GM23338 (cell line): ENCODE measurements at regions not wholly inside any gene's neighbourhood (a gene's known extent, or its start where the extent isn't known, plus 50 kb on each side); places are given as distances from the start of the nearest gene placed in this dataset.

Source experiments
- ATAC-seq: fragments of 200-7000 bp; cut with Tn5 transposase; 3 replicates; pipeline ENCODE4 v1.9.1; 2020
- DNase-seq: peaks from one replicate; pipeline ENCODE4 v3.0.0-alpha.2; 2015; ENCODE audit warnings: low spot score
- H2AFZ ChIP-seq: fragments of 200-600 bp; sonication (generic); 2 replicates; pipeline ENCODE4 v1.8.0; 2016; ENCODE audit warnings: antibody characterized with exemption, mild to moderate bottlenecking, moderate library complexity
- H3F3A ChIP-seq: fragments of 200-600 bp; sonication (generic); replicated peaks from 2 replicates; pipeline ENCODE4 v1.8.0; 2017; ENCODE audit warnings: antibody characterized with exemption, mixed run types, low read depth
- H3K27ac ChIP-seq: fragments of 200-600 bp; sonication (generic); 2 replicates; pipeline ENCODE4 v1.6.1; 2016; ENCODE audit warnings: low read depth
- H3K27me3 ChIP-seq: fragments of 200-600 bp; sonication (generic); 2 replicates; pipeline ENCODE4 v1.8.0; 2016; ENCODE audit warnings: mild to moderate bottlenecking, mixed run types, moderate library complexity; ENCODE audit not compliant: insufficient read depth
- H3K36me3 ChIP-seq: fragments of 200-600 bp; sonication (generic); 2 replicates; pipeline ENCODE4 v1.8.0; 2016; ENCODE audit warnings: mild to moderate bottlenecking; ENCODE audit not compliant: insufficient read depth
- H3K4me1 ChIP-seq: fragments of 200-600 bp; sonication (generic); 2 replicates; pipeline ENCODE4 v1.8.0; 2016; ENCODE audit warnings: mild to moderate bottlenecking, moderate library complexity; ENCODE audit not compliant: insufficient read depth
- H3K4me2 ChIP-seq: fragments of 200-600 bp; sonication (generic); 2 replicates; pipeline ENCODE4 v1.7.1; 2017; ENCODE audit warnings: mixed run types
- H3K4me3 ChIP-seq: fragments of 200-600 bp; sonication (generic); 2 replicates; pipeline ENCODE4 v1.6.1; 2016; ENCODE audit warnings: mixed run types
- H3K79me2 ChIP-seq: fragments of 200-600 bp; sonication (generic); replicated peaks from 2 replicates; pipeline ENCODE4 v1.8.0; 2017; ENCODE audit warnings: mild to moderate bottlenecking; ENCODE audit not compliant: insufficient read depth
- H3K9me2 ChIP-seq: fragments of 200-600 bp; sonication (generic); 2 replicates; pipeline ENCODE4 v1.8.0; 2017; ENCODE audit not compliant: insufficient read depth
- H4K20me1 ChIP-seq: fragments of 200-600 bp; sonication (generic); replicated peaks from 2 replicates; pipeline ENCODE4 v1.8.0; 2017; ENCODE audit warnings: mild to moderate bottlenecking; ENCODE audit not compliant: insufficient read depth
- H3K27ac Mint-ChIP-seq: 2 replicates; pipeline ENCODE4 v1.8.0; 2020; ENCODE audit warnings: inconsistent platforms, mild to moderate bottlenecking, moderate library complexity, mixed read lengths
- H3K27me3 Mint-ChIP-seq: 3 replicates; pipeline ENCODE4 v1.8.0; 2022; ENCODE audit warnings: low read depth, mild to moderate bottlenecking, moderate library complexity, mixed read lengths, inconsistent platforms; ENCODE audit not compliant: insufficient read depth, poor library complexity
- H3K36me3 Mint-ChIP-seq: 3 replicates; pipeline ENCODE4 v1.8.0; 2021; ENCODE audit warnings: low read depth, mild to moderate bottlenecking, inconsistent platforms, moderate library complexity, mixed read lengths
- H3K4me1 Mint-ChIP-seq: 3 replicates; pipeline ENCODE4 v1.8.0; 2020; ENCODE audit warnings: mild to moderate bottlenecking, inconsistent platforms, mixed read lengths
- H3K4me3 Mint-ChIP-seq: 3 replicates; pipeline ENCODE4 v1.8.0; 2021; ENCODE audit warnings: moderate library complexity, mild to moderate bottlenecking, inconsistent platforms, mixed read lengths
- H3K9me3 Mint-ChIP-seq: 3 replicates; pipeline ENCODE4 v1.8.0; 2020; ENCODE audit warnings: moderate library complexity, mild to moderate bottlenecking, inconsistent platforms, mixed read lengths
- CREB1 ChIP-seq: fragments of 250-450 bp; sonication (Bioruptor Pico); IDR thresholded peaks from 2 replicates; pipeline ENCODE4 v1.5.0; 2020; ENCODE audit warnings: low read depth, mild to moderate bottlenecking, moderate library complexity
- ETS1 ChIP-seq: IDR thresholded peaks from 2 replicates; pipeline ENCODE4 v1.6.1; 2016; ENCODE audit warnings: antibody characterized with exemption
- EZH2 ChIP-seq: fragments of 200-600 bp; sonication (generic); IDR thresholded peaks from one replicate; pipeline ENCODE4 v1.8.0; 2017; ENCODE audit warnings: antibody characterized with exemption, mild to moderate bottlenecking, low read depth; ENCODE audit not compliant: unreplicated experiment
- JUNB ChIP-seq: IDR thresholded peaks from one replicate; pipeline ENCODE4 v1.6.1; 2016; ENCODE audit warnings: antibody characterized with exemption; ENCODE audit not compliant: unreplicated experiment
- POLR2AphosphoS5 ChIP-seq: IDR thresholded peaks from 2 replicates; pipeline ENCODE4 v1.6.1; 2016; ENCODE audit warnings: antibody characterized with exemption, low read depth
- ZNF114 ChIP-seq: fragments of 250-450 bp; sonication (Bioruptor Pico); IDR thresholded peaks from 2 replicates; pipeline ENCODE4 v1.5.0; 2020; ENCODE audit warnings: mild to moderate bottlenecking, moderate library complexity
- ZNF331 ChIP-seq: fragments of 250-450 bp; sonication (Bioruptor Pico); IDR thresholded peaks from 2 replicates; pipeline ENCODE4 v1.5.0; 2020; ENCODE audit warnings: low read depth, mild to moderate bottlenecking, moderate library complexity
- ZNF462 ChIP-seq: fragments of 250-450 bp; sonication (Bioruptor Pico); IDR thresholded peaks from 2 replicates; pipeline ENCODE4 v1.5.0; 2020; ENCODE audit warnings: mild to moderate bottlenecking, moderate library complexity
- TF ChIP-seq, protein P1 (sequence below), 2 experiments: fragments of 200-600 bp in 1 of 2; sonication (generic) in 1 of 2; conservative IDR thresholded peaks; 2 replicates each; pipeline versions ENCODE4 v1.5.1 to v1.6.1; 2016 to 2017; ENCODE audit warnings: antibody characterized with exemption in 2 of 2, low read depth in 2 of 2, mild to moderate bottlenecking in 2 of 2, moderate library complexity in 1 of 2

DNA sequence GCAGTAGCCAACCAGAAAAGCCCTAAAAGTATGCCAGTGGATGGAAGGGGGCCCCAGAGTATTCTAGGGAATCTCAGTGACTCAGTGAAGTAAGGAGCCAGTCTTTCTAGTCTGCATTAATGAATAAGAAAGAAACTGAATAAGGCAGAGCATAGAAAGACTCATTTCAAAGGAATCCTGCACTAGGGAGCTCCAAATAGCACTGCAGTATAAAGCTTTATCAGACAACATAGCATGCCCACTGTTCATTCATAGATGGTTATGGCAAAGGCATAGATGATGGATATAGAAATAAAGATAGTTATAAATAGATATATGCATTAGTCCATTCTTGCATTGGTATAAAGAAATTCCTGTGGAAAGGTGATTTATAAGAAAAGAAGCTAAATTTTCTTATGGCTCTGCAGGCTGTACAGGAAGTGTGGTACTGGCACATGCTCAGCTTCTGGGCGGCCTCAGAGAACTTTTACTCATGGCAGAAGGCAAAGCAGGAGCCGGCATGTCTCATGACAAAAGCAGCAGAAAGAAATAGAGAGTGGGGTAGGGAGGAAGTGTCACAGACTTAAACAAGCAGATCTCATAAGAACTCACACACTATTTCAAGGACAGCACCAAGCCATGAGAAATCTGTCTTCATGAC is 498.5 kb downstream of the CDY2B start:
- Mint-ChIP-seq H3K36me3 (no peaks in the 10 kb centered on the region), H3K4me3 (no peak overlapping the region), H3K9me3 (no peaks in the 10 kb centered on the region), H3K27ac (no peak overlapping the region), H3K4me1 (no peaks in the 10 kb centered on the region; the same call in 2 of the 3 replicates), H3K27me3 (no peaks in the 10 kb centered on the region)
- H3K4me3 ChIP-seq, result no peak overlapping the region
- no peak overlapping the region for H3K4me2 ChIP-seq
- no peaks in the 10 kb centered on the region for H3K27me3 ChIP-seq
- no peaks in the 10 kb centered on the region for H3K36me3 ChIP-seq
- DNase-seq, result no peak
- H4K20me1 ChIP-seq, result no peaks in the 10 kb centered on the region
- TF ChIP-seq, protein P1, sequence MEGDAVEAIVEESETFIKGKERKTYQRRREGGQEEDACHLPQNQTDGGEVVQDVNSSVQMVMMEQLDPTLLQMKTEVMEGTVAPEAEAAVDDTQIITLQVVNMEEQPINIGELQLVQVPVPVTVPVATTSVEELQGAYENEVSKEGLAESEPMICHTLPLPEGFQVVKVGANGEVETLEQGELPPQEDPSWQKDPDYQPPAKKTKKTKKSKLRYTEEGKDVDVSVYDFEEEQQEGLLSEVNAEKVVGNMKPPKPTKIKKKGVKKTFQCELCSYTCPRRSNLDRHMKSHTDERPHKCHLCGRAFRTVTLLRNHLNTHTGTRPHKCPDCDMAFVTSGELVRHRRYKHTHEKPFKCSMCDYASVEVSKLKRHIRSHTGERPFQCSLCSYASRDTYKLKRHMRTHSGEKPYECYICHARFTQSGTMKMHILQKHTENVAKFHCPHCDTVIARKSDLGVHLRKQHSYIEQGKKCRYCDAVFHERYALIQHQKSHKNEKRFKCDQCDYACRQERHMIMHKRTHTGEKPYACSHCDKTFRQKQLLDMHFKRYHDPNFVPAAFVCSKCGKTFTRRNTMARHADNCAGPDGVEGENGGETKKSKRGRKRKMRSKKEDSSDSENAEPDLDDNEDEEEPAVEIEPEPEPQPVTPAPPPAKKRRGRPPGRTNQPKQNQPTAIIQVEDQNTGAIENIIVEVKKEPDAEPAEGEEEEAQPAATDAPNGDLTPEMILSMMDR (conservative IDR thresholded peaks at IDR 0.05; ENCODE audit: low read depth in 2 of 2), result no peak
- no peak for TF ChIP-seq EZH2
- TF ChIP-seq ETS1, result no peak
- TF ChIP-seq ZNF114 (CRISPR knock-in tag), result no peak
- no peak for TF ChIP-seq ZNF331
- TF ChIP-seq POLR2AphosphoS5, result no peak
- no peak for TF ChIP-seq JUNB
- TF ChIP-seq CREB1 (CRISPR knock-in tag), result no peak
- TF ChIP-seq ZNF462 (CRISPR knock-in tag), result no peak
- no peak overlapping the region for H2AFZ ChIP-seq
- H3F3A ChIP-seq, result no peaks in the 10 kb centered on the region
- H3K27ac ChIP-seq, result no peak overlapping the region
- no peaks in the 10 kb centered on the region for H3K9me2 ChIP-seq
- no peaks in the 10 kb centered on the region for H3K79me2 ChIP-seq
- no peak for ATAC-seq
- no peaks in the 10 kb centered on the region for H3K4me1 ChIP-seq
